Liver (tissue), 8 donors: ENCODE measurements at regions not wholly inside any gene's neighbourhood (a gene's known extent, or its start where the extent isn't known, plus 50 kb on each side); places are given as distances from the start of the nearest gene placed in this dataset.

Experiments used
- DNase-seq: peaks from one replicate; pipeline ENCODE4 v3.0.0-alpha.2; 2017; ENCODE audit warnings: low spot score
- H3K27ac ChIP-seq, 2 donors: one replicate each; pipeline ENCODE4 v1.7.0; 2013; ENCODE audit warnings: inconsistent platforms in 2 of 2, low read length in 2 of 2, control low read depth in 1 of 2, low read depth in 1 of 2, mild to moderate bottlenecking in 1 of 2
- H3K27me3 ChIP-seq, 4 donors: one replicate each; pipeline versions ENCODE4 v1.6.1 to v1.7.0; 2013; ENCODE audit warnings: low read length in 3 of 4, inconsistent platforms in 1 of 4, mild to moderate bottlenecking in 1 of 4, moderate library complexity in 1 of 4; ENCODE audit not compliant: control insufficient read depth in 4 of 4, insufficient read depth in 4 of 4
- H3K36me3 ChIP-seq, 4 donors: one replicate each; pipeline versions ENCODE4 v1.6.1 to v1.7.0; 2013; ENCODE audit warnings: low read length in 3 of 4, mild to moderate bottlenecking in 3 of 4, low read depth in 1 of 4, moderate library complexity in 1 of 4; ENCODE audit not compliant: control insufficient read depth in 4 of 4, insufficient read depth in 3 of 4
- H3K4me1 ChIP-seq, 4 donors: one replicate each; pipeline versions ENCODE4 v1.6.1 to v1.7.0; 2013; ENCODE audit warnings: low read length in 3 of 4, mild to moderate bottlenecking in 3 of 4, moderate library complexity in 1 of 4; ENCODE audit not compliant: control insufficient read depth in 4 of 4, insufficient read depth in 4 of 4
- H3K4me3 ChIP-seq, 3 donors: one replicate each; pipeline versions ENCODE4 v1.6.1 to v1.7.0; 2013; ENCODE audit warnings: low read length in 3 of 3, control low read depth in 1 of 3, low read depth in 1 of 3, mild to moderate bottlenecking in 1 of 3
- H3K9ac ChIP-seq, 2 donors: one replicate each; pipeline ENCODE4 v1.7.0; 2013; ENCODE audit warnings: low read length in 2 of 2, mild to moderate bottlenecking in 2 of 2, moderate library complexity in 2 of 2, control low read depth in 1 of 2, low read depth in 1 of 2
- H3K9me3 ChIP-seq, 4 donors: one replicate each; pipeline versions ENCODE4 v1.6.1 to v1.7.0; 2013; ENCODE audit warnings: low read length in 3 of 4; ENCODE audit not compliant: control insufficient read depth in 4 of 4
- EGR1 ChIP-seq, 2 donors: IDR thresholded peaks; 2 replicates each; pipeline ENCODE4 v1.6.1; 2016 to 2018; ENCODE audit warnings: antibody characterized with exemption in 2 of 2, low read depth in 2 of 2
- FOXA1 ChIP-seq: IDR thresholded peaks from 2 replicates; pipeline ENCODE4 v1.6.1; 2016; ENCODE audit warnings: antibody characterized with exemption
- FOXA2 ChIP-seq: IDR thresholded peaks from 2 replicates; pipeline ENCODE4 v1.6.1; 2016; ENCODE audit warnings: antibody characterized with exemption
- GABPA ChIP-seq, 2 donors: IDR thresholded peaks in 1 of 2; conservative IDR thresholded peaks in 1 of 2; 2 replicates each; pipeline ENCODE4 v1.6.1; 2016; ENCODE audit warnings: antibody characterized with exemption in 2 of 2, mild to moderate bottlenecking in 1 of 2, moderate library complexity in 1 of 2
- HNF4A ChIP-seq, 2 donors: conservative IDR thresholded peaks; 2 replicates each; pipeline ENCODE4 v1.6.1; 2016; ENCODE audit warnings: antibody characterized with exemption in 2 of 2, mild to moderate bottlenecking in 2 of 2
- HNF4G ChIP-seq: IDR thresholded peaks from 2 replicates; pipeline ENCODE4 v1.6.1; 2016; ENCODE audit warnings: antibody characterized with exemption
- JUND ChIP-seq, 2 donors: IDR thresholded peaks; 2 replicates each; pipeline ENCODE4 v1.6.1; 2016; ENCODE audit warnings: antibody characterized with exemption in 2 of 2
- NR2F2 ChIP-seq: IDR thresholded peaks from 2 replicates; pipeline ENCODE4 v1.6.1; 2016; ENCODE audit warnings: antibody characterized with exemption
- RXRA ChIP-seq, 2 donors: IDR thresholded peaks; 2 replicates each; pipeline ENCODE4 v1.6.1; 2017 to 2018; ENCODE audit warnings: antibody characterized with exemption in 2 of 2, mild to moderate bottlenecking in 1 of 2
- SP1 ChIP-seq: IDR thresholded peaks from 2 replicates; pipeline ENCODE4 v1.6.1; 2018; ENCODE audit warnings: antibody characterized with exemption, mild to moderate bottlenecking
- TAF1 ChIP-seq: conservative IDR thresholded peaks from 2 replicates; pipeline ENCODE4 v1.6.1; 2016; ENCODE audit warnings: antibody characterized with exemption, mild to moderate bottlenecking
- WGBS: extraction: QIAGEN DNeasy Blood & Tissue Kit; methylation state at CpG from one replicate; pipeline ENCODE4 v1.1.7; 2013; 5-methylcytosine and 5-hydroxymethylcytosine counted together
- TF ChIP-seq, protein P1 (sequence below): IDR thresholded peaks from 2 replicates; pipeline ENCODE4 v1.6.1; 2016; ENCODE audit warnings: antibody characterized with exemption
- TF ChIP-seq, protein P2 (sequence below): IDR thresholded peaks from 2 replicates; pipeline ENCODE4 v1.6.1; 2016; ENCODE audit warnings: antibody characterized with exemption, mild to moderate bottlenecking
- TF ChIP-seq, protein P3 (sequence below): fragments of 150-350 bp; IDR thresholded peaks from 2 replicates; pipeline ENCODE4 v1.5.1; 2017; ENCODE audit warnings: improper control_type of control experiment, low read depth, low read length; ENCODE audit not compliant: missing input control
- TF ChIP-seq, protein P4 (sequence below): IDR thresholded peaks from 2 replicates; pipeline ENCODE4 v1.6.1; 2016; ENCODE audit warnings: antibody characterized with exemption
- donor health status: healthy.
- donor health status: healthy.
- donor health status: healthy.
- donor health status: healthy.
- donor health status: healthy.

DNA sequence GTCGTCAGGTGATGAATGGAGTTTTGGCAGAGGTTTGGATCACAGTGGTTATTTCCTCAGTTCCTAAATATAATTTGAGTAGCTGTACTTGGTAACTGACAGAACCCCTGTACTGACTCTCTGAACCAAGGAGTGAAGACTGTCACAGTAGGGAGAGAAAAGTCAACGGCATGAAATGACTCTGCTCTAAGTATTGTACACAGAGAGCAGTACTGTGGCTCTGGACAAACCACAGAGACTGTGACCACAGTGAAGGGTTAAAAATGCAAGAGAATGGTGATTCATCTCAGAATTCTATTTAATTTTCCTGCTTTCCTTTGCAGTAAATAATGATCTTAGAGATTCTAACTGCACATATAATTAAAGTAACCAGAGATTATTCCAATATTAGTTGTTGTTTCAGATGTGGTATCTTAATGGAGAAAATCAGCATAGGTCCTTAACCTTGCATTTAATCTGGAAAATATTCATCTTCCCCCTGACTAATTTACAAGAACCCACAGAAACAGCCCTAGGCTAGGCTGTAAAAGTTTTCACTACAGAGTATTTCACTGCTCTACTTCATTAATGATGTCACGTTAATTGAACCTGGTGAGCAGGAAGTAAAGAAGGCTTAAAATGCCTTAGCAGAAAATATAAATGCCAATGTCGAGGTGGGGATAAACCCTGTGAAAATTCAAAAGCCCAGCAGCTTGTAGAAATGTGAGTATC lies 221.9 kb downstream of the LIG4 start:
- DNase-seq, result no peak
- Histone ChIP-seq H3K4me3 (no peak overlapping the region), H3K27me3 (no peaks in the 10 kb centered on the region), H3K36me3 (no peaks in the 10 kb centered on the region), H3K27ac (no peak overlapping the region), H3K9ac (no peak overlapping the region), H3K9me3 (no peaks in the 10 kb centered on the region), H3K4me1 (no peaks in the 10 kb centered on the region)
- 64% methylated on average over 4 of the region's 4 CpGs for WGBS
- TF ChIP-seq FOXA2, result no peak
- TF ChIP-seq, protein P1, sequence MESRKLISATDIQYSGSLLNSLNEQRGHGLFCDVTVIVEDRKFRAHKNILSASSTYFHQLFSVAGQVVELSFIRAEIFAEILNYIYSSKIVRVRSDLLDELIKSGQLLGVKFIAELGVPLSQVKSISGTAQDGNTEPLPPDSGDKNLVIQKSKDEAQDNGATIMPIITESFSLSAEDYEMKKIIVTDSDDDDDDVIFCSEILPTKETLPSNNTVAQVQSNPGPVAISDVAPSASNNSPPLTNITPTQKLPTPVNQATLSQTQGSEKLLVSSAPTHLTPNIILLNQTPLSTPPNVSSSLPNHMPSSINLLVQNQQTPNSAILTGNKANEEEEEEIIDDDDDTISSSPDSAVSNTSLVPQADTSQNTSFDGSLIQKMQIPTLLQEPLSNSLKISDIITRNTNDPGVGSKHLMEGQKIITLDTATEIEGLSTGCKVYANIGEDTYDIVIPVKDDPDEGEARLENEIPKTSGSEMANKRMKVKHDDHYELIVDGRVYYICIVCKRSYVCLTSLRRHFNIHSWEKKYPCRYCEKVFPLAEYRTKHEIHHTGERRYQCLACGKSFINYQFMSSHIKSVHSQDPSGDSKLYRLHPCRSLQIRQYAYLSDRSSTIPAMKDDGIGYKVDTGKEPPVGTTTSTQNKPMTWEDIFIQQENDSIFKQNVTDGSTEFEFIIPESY, result no peak
- TF ChIP-seq FOXA1, result no peak
- TF ChIP-seq, protein P2, sequence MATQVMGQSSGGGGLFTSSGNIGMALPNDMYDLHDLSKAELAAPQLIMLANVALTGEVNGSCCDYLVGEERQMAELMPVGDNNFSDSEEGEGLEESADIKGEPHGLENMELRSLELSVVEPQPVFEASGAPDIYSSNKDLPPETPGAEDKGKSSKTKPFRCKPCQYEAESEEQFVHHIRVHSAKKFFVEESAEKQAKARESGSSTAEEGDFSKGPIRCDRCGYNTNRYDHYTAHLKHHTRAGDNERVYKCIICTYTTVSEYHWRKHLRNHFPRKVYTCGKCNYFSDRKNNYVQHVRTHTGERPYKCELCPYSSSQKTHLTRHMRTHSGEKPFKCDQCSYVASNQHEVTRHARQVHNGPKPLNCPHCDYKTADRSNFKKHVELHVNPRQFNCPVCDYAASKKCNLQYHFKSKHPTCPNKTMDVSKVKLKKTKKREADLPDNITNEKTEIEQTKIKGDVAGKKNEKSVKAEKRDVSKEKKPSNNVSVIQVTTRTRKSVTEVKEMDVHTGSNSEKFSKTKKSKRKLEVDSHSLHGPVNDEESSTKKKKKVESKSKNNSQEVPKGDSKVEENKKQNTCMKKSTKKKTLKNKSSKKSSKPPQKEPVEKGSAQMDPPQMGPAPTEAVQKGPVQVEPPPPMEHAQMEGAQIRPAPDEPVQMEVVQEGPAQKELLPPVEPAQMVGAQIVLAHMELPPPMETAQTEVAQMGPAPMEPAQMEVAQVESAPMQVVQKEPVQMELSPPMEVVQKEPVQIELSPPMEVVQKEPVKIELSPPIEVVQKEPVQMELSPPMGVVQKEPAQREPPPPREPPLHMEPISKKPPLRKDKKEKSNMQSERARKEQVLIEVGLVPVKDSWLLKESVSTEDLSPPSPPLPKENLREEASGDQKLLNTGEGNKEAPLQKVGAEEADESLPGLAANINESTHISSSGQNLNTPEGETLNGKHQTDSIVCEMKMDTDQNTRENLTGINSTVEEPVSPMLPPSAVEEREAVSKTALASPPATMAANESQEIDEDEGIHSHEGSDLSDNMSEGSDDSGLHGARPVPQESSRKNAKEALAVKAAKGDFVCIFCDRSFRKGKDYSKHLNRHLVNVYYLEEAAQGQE, result no peak
- TF ChIP-seq, protein P3, sequence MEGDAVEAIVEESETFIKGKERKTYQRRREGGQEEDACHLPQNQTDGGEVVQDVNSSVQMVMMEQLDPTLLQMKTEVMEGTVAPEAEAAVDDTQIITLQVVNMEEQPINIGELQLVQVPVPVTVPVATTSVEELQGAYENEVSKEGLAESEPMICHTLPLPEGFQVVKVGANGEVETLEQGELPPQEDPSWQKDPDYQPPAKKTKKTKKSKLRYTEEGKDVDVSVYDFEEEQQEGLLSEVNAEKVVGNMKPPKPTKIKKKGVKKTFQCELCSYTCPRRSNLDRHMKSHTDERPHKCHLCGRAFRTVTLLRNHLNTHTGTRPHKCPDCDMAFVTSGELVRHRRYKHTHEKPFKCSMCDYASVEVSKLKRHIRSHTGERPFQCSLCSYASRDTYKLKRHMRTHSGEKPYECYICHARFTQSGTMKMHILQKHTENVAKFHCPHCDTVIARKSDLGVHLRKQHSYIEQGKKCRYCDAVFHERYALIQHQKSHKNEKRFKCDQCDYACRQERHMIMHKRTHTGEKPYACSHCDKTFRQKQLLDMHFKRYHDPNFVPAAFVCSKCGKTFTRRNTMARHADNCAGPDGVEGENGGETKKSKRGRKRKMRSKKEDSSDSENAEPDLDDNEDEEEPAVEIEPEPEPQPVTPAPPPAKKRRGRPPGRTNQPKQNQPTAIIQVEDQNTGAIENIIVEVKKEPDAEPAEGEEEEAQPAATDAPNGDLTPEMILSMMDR, result no peak
- TF ChIP-seq NR2F2, result no peak
- TF ChIP-seq GABPA (IDR thresholded peaks at IDR 0.05 in 1 of 2, conservative IDR thresholded peaks at IDR 0.05 in 1 of 2), result no peak
- no peak for TF ChIP-seq EGR1 (IDR thresholded peaks at IDR 0.05; ENCODE audit: low read depth in 2 of 2)
- no peak for TF ChIP-seq TAF1
- no peak for TF ChIP-seq HNF4A (conservative IDR thresholded peaks at IDR 0.05)
- TF ChIP-seq RXRA (IDR thresholded peaks at IDR 0.05), result no peak

DNA sequence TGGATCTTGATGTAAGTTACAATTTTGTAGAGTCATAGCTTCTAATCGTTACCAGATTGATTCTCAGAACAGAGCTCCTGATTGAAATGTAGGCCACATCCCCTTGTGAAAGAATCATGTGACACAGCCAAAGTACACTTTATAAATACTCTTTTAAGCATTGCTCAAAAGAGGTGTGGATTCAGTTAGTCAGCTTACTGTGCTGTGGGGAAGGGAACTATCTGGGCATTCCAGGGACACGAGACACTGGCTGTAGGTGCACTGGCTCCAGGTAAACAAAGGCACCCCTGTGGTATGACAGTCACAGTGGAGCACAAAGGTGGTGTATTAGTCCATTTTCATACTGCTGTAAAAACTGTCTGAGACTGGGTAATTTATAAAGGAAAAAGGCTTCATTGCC lies 222.8 kb downstream of the LIG4 start:
- Histone ChIP-seq H3K4me3 (no peak overlapping the region), H3K36me3 (no peaks in the 10 kb centered on the region), H3K27me3 (no peaks in the 10 kb centered on the region), H3K9ac (no peak overlapping the region), H3K9me3 (no peaks in the 10 kb centered on the region), H3K27ac (no peak overlapping the region), H3K4me1 (no peaks in the 10 kb centered on the region)
- no peak for TF ChIP-seq FOXA2
- TF ChIP-seq FOXA1, result no peak
- no peak for TF ChIP-seq JUND (IDR thresholded peaks at IDR 0.05)
- TF ChIP-seq, protein P4, sequence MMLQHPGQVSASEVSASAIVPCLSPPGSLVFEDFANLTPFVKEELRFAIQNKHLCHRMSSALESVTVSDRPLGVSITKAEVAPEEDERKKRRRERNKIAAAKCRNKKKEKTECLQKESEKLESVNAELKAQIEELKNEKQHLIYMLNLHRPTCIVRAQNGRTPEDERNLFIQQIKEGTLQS, result no peak
- TF ChIP-seq, protein P2, result no peak
- TF ChIP-seq SP1, result no peak
- TF ChIP-seq EGR1 (IDR thresholded peaks at IDR 0.05; ENCODE audit: low read depth in 2 of 2), result no peak
- no peak for TF ChIP-seq HNF4G
- 48% methylated on average over 2 of the region's 2 CpGs for WGBS
- no peak for DNase-seq
